ENCODE measurements at regions not wholly inside any gene's neighbourhood (a gene's known extent, or its start where the extent isn't known, plus 50 kb on each side); places are given as distances from the start of the nearest gene placed in this dataset.

- POLR2A ChIA-PET: interaction anchor here (1.1 to 2.1 kb wide), 4 partner anchors 8 to 110 kb away, joined by 3 to 11 read pairs (median 4); no protein-coding TSS in a partner anchor
- FAIRE-seq: no peak
- H3K27ac ChIP-seq (ENCODE audit: extremely low read depth, low read depth, low read length): no peak overlapping the region
Observed at GRCh38 chr1:58890113-58890512, 106.3 kb upstream of the JUN start.

GRCh38 chr1:58890609-58891008, 106.8 kb upstream of the JUN start:
- ChIA-PET CTCF (ENCODE audit: low intra/inter-chr PET ratio) (no interaction called here), POLR2A (interaction anchor here (0.9 to 2.1 kb wide), 3 partner anchors 8 to 35 kb away, joined by 3 to 11 read pairs (median 3); no protein-coding TSS in a partner anchor)
- in situ Hi-C loops (cut with MboI): no loop called here
- Histone ChIP-seq H3K79me2 (ENCODE audit: control insufficient read depth, insufficient read depth, low read length) (no peaks in the 10 kb centered on the region), H4K20me1 (replicated peaks; ENCODE audit: control insufficient read depth, insufficient read depth, low read length) (no peaks in the 10 kb centered on the region), H3K9ac (ENCODE audit: insufficient read depth in 1 of 2, low read depth in 2 of 2, low read length in 2 of 2) (no peak overlapping the region), H3K9me1 (ENCODE audit: control insufficient read depth, insufficient read depth, low read length) (no peaks in the 10 kb centered on the region), H3K27me3 (ENCODE audit: control insufficient read depth in 2 of 2, insufficient read depth in 2 of 2, low read length in 2 of 2) (no peaks in the 10 kb centered on the region), H3K4me3 (no peak overlapping the region), H2AFZ (ENCODE audit: low read depth, low read length) (no peak overlapping the region), H3K4me2 (ENCODE audit: insufficient read depth, low read length) (no peak overlapping the region), H3K4me1 (replicated peaks in 1 of 2; ENCODE audit: control insufficient read depth in 2 of 2, insufficient read depth in 2 of 2, low read length in 2 of 2) (peaks cover 30 to 46% of the 10 kb centered on the region in 2 experiments), H3K9me3 (replicated peaks; ENCODE audit: control insufficient read depth, insufficient read depth, low read depth, low read length) (peaks cover 8% of the 10 kb centered on the region; the same call in 1 of the 2 replicates), H3K36me3 (ENCODE audit: control insufficient read depth, insufficient read depth, low read length) (no peaks in the 10 kb centered on the region), H3K27ac (ENCODE audit: extremely low read depth, low read depth, low read length) (no peak overlapping the region)
- TF ChIP-seq TFE3 (CRISPR knock-in tag; IDR thresholded peaks at IDR 0.05) (no peak), KLF10 (CRISPR knock-in tag; IDR thresholded peaks at IDR 0.05) (no peak), JUNB (CRISPR knock-in tag; conservative IDR thresholded peaks at IDR 0.05) (no peak), GMEB1 (CRISPR knock-in tag; IDR thresholded peaks at IDR 0.05) (no peak), POLR2AphosphoS2 (IDR thresholded peaks at IDR 0.05; ENCODE audit: low read length) (no peak), SFPQ (IDR thresholded peaks at IDR 0.05; ENCODE audit: low read depth, low read length) (no peak)
- intact Hi-C loops (cut with micrococcal nuclease): no loop called here
- no peak for DNase-seq (ENCODE audit: extremely low read depth in 1 of 4, low spot score in 3 of 4)
- WGBS (ENCODE audit: insufficient coverage, low coverage, missing lambda C conversion rate): 65% methylated on average over 3 of the region's 3 CpGs
- BruUV-seq (replicated peaks): no TSS peak
- ATAC-seq: no peak
- FAIRE-seq: no peak

More at GRCh38 chr1:58890113-58890512, 106.3 kb upstream of the JUN start:
- H3K36me3 ChIP-seq (ENCODE audit: control insufficient read depth, insufficient read depth, low read length): no peaks in the 10 kb centered on the region
- no peaks in the 10 kb centered on the region for H3K79me2 ChIP-seq (ENCODE audit: control insufficient read depth, insufficient read depth, low read length)
- in situ Hi-C loops (cut with MboI): no loop called here
- 78% methylated on average over 3 of the region's 3 CpGs for WGBS (ENCODE audit: insufficient coverage, low coverage, missing lambda C conversion rate)
- BruUV-seq (replicated peaks): no TSS peak
- intact Hi-C loops (cut with micrococcal nuclease): no loop called here
- DNase-seq (ENCODE audit: extremely low read depth in 1 of 4, low spot score in 3 of 4) (no peak), ATAC-seq (no peak)
- TF ChIP-seq GABPA (tag; conservative IDR thresholded peaks at IDR 0.05; ENCODE audit: low read depth): no peak
- no peak for TF ChIP-seq SP1 (CRISPR knock-in tag; IDR thresholded peaks at IDR 0.05)
- no peak for TF ChIP-seq CHCHD3 (CRISPR knock-in tag; IDR thresholded peaks at IDR 0.05)
- no peak overlapping the region for H3K9ac ChIP-seq (ENCODE audit: insufficient read depth in 1 of 2, low read depth in 2 of 2, low read length in 2 of 2)
- H3K4me1 ChIP-seq (replicated peaks in 1 of 2; ENCODE audit: control insufficient read depth in 2 of 2, insufficient read depth in 2 of 2, low read length in 2 of 2): peaks cover 30 to 46% of the 10 kb centered on the region in 2 experiments
- H2AFZ ChIP-seq (ENCODE audit: low read depth, low read length): no peak overlapping the region
- H3K9me3 ChIP-seq (replicated peaks; ENCODE audit: control insufficient read depth, insufficient read depth, low read depth, low read length): peaks cover 8% of the 10 kb centered on the region; the same call in 1 of the 2 replicates
- CTCF ChIA-PET (ENCODE audit: low intra/inter-chr PET ratio): no interaction called here
- no peak overlapping the region for H3K4me3 ChIP-seq
- H4K20me1 ChIP-seq (replicated peaks; ENCODE audit: control insufficient read depth, insufficient read depth, low read length): no peaks in the 10 kb centered on the region
- no peaks in the 10 kb centered on the region for H3K27me3 ChIP-seq (ENCODE audit: control insufficient read depth in 2 of 2, insufficient read depth in 2 of 2, low read length in 2 of 2)
- no peaks in the 10 kb centered on the region for H3K9me1 ChIP-seq (ENCODE audit: control insufficient read depth, insufficient read depth, low read length)
- no peak overlapping the region for H3K4me2 ChIP-seq (ENCODE audit: insufficient read depth, low read length)
